ENCODE measurements at regions not wholly inside any gene's neighbourhood (a gene's known extent, or its start where the extent isn't known, plus 50 kb on each side); places are given as distances from the start of the nearest gene placed in this dataset.
"Not testable (repeated sequence)": the region's sequence is repeated elsewhere in the genome, so short reads cannot be mapped to it uniquely, and the experiment has no call there.

DNA sequence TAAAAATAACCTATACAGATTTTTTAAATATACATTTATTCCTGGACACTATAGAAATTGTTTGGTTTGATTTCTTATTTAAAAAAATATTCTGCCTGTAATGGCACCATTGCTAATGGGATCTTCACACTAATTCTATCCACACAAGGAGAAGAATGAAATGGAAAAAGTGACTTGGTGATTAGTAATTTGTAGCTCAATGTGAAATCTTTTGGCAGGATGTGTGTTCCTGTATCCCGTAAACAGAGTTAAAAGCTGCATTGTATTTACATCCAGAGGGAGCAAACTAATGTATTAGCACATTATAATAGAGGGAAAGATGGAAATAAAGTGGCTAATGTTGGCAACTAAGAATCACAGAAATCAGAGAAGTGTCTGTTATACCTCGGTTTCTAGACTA, 1455.3 kb upstream of the FLRT2 start:
- ATAC-seq (no peak), DNase-seq (ENCODE audit: low spot score) (no peak)

- ATAC-seq: no peak
- DNase-seq (ENCODE audit: low spot score): no peak
These were observed 1449.0 kb upstream of the FLRT2 start for GRCh38 chr14:84080944-84081343.

GRCh38 chr14:84084056-84084630, 1445.8 kb upstream of the FLRT2 start:
- DNase-seq (ENCODE audit: low spot score) (no peak), ATAC-seq (no peak)

DNA sequence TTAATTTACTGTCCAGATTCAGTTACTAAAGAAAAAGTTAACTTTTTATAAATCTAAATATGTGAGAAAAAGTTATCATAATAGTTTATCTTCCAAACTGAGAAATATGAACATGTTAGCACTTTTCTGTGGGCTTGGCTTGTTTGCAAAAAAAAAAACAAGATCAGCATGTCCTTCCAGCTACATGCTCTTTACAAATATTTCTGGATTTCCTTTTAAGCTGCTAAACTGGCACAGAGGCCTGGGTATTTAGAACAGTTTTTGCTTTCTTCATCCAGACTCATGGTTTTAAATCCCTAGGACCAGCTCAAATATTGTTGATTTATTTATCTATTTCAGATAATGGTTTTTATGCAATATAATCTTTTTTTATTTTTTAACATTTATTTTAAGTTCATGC, 1444.5 kb upstream of the FLRT2 start:
- DNase-seq (ENCODE audit: low spot score) (no peak), ATAC-seq (no peak)

DNA sequence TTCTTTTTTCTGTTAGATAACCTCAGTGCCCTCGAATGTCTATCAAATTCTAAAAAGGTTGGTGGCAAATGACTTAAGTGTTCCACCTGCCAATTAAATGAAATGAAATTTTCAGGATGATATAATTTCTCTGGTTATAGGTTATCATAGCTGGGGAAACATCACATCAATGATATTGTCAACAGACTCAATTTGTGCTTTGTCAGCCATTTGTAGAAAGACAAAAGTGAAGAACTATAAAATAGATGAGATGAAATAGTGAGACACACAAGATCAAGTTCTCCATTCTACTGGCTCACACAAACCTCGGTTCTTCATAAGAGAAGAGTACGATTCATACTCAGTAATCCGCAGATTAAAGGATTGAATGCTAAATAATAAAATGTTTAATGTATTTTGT, 1443.2 kb upstream of the FLRT2 start:
- ATAC-seq (no peak), DNase-seq (ENCODE audit: low spot score) (no peak)

DNA sequence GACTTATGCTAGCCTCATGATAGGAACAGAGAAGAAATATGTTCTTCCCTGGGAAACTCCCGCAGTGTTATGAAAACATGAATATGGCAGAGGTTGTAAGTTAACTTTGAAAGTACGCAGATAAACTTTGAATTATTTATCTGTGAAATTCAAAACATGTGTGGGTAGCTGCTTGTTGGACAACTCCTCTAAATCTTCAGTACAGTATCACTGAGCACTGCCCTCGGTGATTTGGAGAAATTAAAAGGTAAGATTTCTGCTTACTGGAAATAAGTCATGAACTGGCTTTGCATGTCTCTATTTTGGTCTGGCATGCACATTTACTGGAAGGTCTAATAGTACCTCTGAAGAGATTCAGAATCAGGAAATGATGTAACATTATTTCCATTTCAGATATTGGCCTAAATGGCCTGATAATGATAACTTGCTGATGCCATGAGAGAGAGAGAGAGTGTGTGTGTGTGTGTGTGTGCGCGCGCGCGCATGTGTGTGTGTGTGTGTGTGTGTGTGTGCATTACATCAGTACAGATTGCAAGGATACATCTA, 1441.9 kb upstream of the FLRT2 start:
- no peak for ATAC-seq
- DNase-seq (ENCODE audit: low spot score): no peak

DNA sequence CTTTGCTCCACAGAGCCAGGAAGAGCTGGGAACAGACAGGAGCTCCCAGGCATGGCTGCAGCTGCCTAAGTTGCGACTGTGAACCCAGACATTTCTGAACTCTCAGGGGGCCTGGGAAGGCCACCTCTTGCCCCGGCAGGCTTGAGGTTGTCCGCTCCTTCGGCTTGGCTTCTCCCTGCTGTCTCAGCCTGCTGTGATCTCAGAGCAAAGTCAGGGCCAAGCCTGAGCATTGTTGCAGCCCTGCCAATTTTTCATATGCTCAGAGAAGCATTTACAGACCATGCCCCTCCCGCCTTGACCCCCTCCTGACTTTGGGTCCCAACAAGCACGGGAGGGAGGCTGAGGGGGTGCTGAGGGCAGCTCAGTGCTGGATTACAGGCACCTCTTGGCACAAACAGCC, 1439.1 kb upstream of the FLRT2 start:
- ATAC-seq (no peak), DNase-seq (ENCODE audit: low spot score) (no peak)

DNA sequence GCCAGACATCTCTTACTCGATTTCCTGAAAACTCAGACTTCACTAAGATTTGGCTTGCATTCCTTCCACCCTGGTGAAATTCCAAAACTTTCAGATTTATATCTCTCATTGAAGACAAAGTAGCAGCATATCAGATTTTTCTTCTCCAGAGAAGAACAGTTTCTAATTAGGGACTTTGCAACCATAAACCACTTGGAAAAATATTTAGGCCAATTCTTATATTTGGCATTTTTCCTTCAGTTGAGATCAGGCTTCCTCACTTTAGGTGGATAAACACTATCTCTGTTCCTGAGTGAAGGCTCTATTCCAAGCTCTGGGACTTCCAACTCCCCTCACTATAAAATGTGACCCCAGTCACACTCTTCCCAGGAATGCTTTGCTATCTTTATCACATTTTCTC, 1434.3 kb upstream of the FLRT2 start:
- ATAC-seq: no peak
- no peak for DNase-seq (ENCODE audit: low spot score)

- ATAC-seq: no peak
- no peak for DNase-seq (ENCODE audit: low spot score)
These were observed 1431.7 kb upstream of the FLRT2 start for GRCh38 chr14:84098261-84098660.

DNA sequence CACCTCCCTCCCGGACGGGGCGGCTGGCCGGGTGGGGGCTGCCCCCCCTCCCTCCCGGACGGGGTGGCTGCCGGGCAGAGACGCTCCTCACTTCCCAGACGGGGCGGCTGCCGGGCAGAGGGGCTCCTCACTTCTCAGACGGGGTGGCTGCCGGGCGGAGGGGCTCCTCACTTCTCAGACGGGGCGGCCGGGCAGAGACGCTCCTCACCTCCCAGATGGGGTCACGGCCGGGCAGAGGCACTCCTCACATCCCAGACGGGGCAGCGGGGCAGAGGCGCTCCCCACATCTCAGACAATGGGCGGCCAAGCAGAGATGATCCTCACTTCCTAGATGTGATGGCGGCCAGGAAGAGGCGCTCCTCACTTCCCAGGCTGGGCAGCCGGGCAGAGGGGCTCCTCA, 1430.4 kb upstream of the FLRT2 start:
- ATAC-seq; DNase-seq (ENCODE audit: low spot score): not testable (repeated sequence)

GRCh38 chr14:84107835-84108343, 1422.1 kb upstream of the FLRT2 start:
- no peak for ATAC-seq
- no peak for DNase-seq (ENCODE audit: low spot score)

- ATAC-seq: no peak
These were observed 1421.0 kb upstream of the FLRT2 start for GRCh38 chr14:84108746-84109457.

DNA sequence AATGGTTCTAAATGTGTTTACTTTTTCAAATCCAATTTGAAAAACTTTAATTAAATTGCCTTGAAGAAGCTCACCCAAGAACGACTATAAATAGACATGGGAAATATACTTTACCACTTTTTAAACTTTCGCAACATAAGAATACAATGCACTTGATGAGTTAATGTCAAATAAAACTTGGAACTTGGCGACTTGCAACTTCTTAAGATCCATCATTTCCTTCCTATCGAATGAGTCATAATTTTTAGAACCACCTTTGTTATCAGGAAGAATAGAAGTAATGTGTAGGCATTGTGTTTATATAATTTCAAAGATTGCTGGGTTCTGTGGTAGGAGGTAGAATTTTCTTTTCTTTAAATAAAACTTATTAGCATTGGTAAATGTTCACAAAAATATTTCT, 1417.4 kb upstream of the FLRT2 start:
- no peak for DNase-seq (ENCODE audit: low spot score)
- ATAC-seq: no peak

More at GRCh38 chr14:84108746-84109457, 1421.0 kb upstream of the FLRT2 start:
- no peak for DNase-seq (ENCODE audit: low spot score)

GRCh38 chr14:84125676-84126075, 1404.3 kb upstream of the FLRT2 start:
- ATAC-seq (no peak), DNase-seq (ENCODE audit: low spot score) (no peak)

GRCh38 chr14:84127495-84127894, 1402.4 kb upstream of the FLRT2 start:
- DNase-seq (ENCODE audit: low spot score): no peak
- ATAC-seq: no peak

DNA sequence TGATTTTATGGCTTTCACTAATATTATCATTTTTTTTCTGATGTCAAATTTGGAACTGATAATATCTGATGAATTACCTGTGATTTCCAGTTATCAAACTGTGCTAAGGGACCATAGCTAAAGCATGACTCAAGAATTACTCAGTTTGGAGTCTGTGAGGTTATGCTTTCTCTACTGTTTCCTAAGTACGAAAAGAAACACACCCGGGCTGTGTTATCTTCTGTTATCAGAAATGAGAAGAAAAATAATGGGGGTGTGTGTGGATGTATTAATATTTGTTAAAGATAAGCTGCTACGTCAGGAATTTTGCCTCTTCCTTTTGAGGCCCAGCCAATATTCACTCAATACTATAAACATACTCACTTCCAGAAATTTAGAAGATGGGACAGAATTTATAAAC, 1401.9 kb upstream of the FLRT2 start:
- ATAC-seq (no peak), DNase-seq (ENCODE audit: low spot score) (no peak)

DNA sequence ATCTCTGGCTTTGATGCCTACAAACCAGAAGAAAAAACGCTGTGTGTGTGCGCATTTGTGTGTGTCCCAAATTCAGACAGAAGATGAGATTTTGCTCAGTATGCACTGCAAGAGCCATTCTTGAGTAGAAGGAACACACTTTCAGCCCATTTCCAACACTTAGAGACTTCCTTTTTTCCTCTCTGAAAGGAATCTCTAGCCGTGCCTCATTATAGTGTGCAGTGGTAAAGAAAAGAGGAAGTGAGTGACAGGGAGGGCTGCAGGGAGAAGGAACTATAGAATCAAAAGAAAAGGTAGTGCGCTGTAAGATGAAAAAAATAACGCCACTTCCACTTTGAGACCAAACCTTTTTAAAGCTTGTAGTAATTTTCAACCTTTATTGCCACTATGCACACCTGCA, 1400.9 kb upstream of the FLRT2 start:
- ATAC-seq (no peak), DNase-seq (ENCODE audit: low spot score) (no peak)

GRCh38 chr14:84129941-84130340, 1400.0 kb upstream of the FLRT2 start:
- DNase-seq (ENCODE audit: low spot score) (no peak), ATAC-seq (no peak)

DNA sequence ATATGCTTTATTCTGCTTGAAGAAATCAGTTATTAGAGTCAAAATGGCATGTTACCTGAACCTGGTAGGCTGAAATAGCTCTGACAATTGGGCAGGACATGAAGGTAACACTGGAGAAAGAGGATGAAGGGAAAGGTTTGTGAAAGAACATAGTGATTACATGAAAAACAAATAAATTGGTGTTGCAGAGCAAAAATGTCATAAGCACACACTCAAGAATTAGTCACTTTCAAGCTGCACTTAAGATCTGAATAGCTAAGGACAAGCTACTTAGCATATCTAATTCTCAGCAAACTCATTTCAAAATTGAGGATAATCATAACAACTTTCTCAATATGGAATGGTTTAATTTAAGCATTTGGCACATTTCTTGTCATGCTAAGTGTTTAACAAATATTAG, 1398.0 kb upstream of the FLRT2 start:
- no peak for ATAC-seq
- DNase-seq (ENCODE audit: low spot score): no peak

DNA sequence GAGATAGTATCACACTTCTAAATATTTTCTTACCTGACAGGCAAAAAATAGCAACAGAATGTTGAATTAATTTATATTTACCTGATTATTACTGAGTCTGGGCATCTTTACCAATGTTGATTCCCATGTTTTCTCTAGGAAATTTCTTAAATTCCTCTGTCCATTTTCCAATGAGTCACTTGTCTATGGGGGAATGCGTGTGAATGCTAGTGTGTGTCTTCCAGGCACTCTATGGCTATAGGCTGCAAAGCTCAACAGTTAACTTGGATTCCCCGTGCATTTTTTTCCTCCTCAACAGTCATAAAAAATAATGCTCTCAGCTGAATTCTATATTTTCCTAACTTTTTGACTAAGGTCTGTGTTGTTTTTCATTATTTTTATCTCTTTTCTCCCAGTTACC, 1385.8 kb upstream of the FLRT2 start:
- ATAC-seq (no peak), DNase-seq (ENCODE audit: low spot score) (no peak)

GRCh38 chr14:84152452-84152851, 1377.5 kb upstream of the FLRT2 start:
- DNase-seq (ENCODE audit: low spot score): no peak
- ATAC-seq: no peak

DNA sequence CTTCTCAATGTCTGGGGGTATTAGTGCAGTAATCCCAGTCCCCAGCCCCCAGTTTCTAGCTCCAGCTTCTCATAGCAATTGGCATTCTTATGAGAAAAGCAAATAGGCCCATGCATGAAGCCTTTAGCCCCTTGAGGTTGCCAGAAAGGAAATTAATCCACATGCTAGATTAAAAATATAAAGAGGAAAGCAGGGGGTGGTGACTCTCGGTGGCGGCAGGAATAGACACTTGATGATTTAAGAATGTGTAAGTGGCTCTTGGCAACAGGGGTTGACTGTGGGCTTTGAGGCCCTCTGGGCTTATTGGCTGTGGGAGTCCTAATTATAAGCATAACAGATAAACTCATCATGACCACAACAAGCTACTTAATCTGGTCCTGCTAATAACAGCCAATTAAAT, 1367.3 kb upstream of the FLRT2 start:
- DNase-seq (ENCODE audit: low spot score) (no peak), ATAC-seq (no peak)

DNA sequence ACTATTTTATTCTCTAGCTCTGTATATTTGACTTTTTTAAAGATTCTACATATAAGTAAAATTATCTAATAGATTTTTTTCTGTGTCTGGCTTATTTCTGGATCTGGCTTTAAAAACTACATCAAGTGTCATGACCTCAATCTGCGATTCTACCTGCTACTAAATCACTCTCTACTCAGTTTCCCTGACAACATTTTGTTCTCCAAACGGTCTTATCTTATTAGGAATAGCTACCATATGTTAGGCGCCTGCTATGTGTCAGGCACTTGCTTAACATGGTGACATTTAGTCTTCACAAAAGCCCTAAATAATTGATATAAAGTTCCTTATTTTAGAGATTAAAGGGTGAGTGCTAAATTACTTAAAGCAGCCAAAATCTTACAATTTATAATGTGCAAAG, 1362.9 kb upstream of the FLRT2 start:
- no peak for DNase-seq (ENCODE audit: low spot score)
- ATAC-seq: no peak
